Testis (tissue), 2 donors: ENCODE measurements at regions not wholly inside any gene's neighbourhood (a gene's known extent, or its start where the extent isn't known, plus 50 kb on each side); places are given as distances from the start of the nearest gene placed in this dataset.

Source experiments
- DNase-seq: peaks from one replicate; pipeline ENCODE4 v3.0.0-alpha.2; 2019
- H3K27ac ChIP-seq, 2 donors: fragments of 200-600 bp; sonication (generic); one replicate each; pipeline ENCODE4 v1.5.1; 2019
- H3K27me3 ChIP-seq: fragments of 200-600 bp; sonication (generic); one replicate; pipeline ENCODE4 v1.5.1; 2019
- H3K36me3 ChIP-seq: fragments of 200-600 bp; sonication (generic); one replicate; pipeline ENCODE4 v1.5.1; 2017; ENCODE audit warnings: low read depth; ENCODE audit errors: missing control alignments
- H3K4me1 ChIP-seq: fragments of 200-600 bp; sonication (generic); one replicate; pipeline ENCODE4 v1.5.1; 2019
- H3K4me3 ChIP-seq, 2 donors: fragments of 200-600 bp; sonication (generic); one replicate each; pipeline ENCODE4 v1.5.1; 2017 to 2019
- H3K9me3 ChIP-seq: fragments of 200-600 bp; sonication (generic); one replicate; pipeline ENCODE4 v1.5.1; 2017
- POLR2A ChIP-seq: fragments of 450-650 bp; IDR thresholded peaks from one replicate; pipeline ENCODE4 v1.6.1; 2017; ENCODE audit warnings: antibody characterized with exemption, mild to moderate bottlenecking, moderate library complexity
- WGBS, 2 donors: methylation state at CpG; one replicate each; pipeline ENCODE4 v1.1.5; 2018; 5-methylcytosine and 5-hydroxymethylcytosine counted together
- intact Hi-C: fragments of 100-400 bp; cut with DNase I; formaldehyde crosslinking; loops from one replicate; pipeline ENCODE4 v1.15.1; 2023; ENCODE audit warnings: low total_unique reads
- TF ChIP-seq, protein P1 (sequence below), 3 experiments: fragments of 450-650 bp in 2 of 3; fragments of 200-600 bp in 1 of 3; sonication (generic) in 1 of 3; IDR thresholded peaks; one replicate each; pipeline ENCODE4 v1.5.1; 2016 to 2019; ENCODE audit warnings: antibody characterized with exemption in 3 of 3, mild to moderate bottlenecking in 2 of 3, moderate library complexity in 1 of 3

DNA sequence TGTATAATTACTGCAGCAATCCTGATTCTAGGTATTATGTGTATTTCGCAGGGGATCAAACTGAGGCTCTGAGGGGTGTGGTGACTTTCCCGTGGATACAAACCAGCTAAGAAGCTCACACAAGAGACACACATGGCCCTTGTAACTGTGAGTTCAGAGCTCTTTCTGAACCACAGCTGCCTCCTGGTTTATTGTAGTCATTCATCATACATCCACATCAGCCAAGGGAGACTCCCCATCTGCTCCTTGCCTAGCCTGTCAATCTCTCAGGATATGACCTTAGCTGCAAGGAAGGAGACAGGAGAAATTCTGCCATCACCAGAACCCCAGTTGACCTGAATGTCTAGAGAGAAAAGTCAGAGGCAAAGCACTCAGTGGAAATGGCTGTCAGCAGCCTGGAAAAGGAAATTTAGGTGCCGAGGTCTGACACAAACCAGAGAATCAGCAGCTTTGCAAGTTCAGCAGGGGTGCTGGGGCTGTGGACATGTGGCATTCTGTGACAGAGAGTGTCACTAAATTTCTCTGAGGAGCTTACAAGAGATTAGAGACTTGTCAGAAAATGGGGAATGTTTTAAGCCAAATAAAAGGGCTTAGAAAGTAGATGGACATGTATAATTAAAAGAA lies 209.5 kb downstream of the AASDHPPT start:
- H3K27me3 ChIP-seq, result no peaks in the 10 kb centered on the region
- TF ChIP-seq, protein P1, sequence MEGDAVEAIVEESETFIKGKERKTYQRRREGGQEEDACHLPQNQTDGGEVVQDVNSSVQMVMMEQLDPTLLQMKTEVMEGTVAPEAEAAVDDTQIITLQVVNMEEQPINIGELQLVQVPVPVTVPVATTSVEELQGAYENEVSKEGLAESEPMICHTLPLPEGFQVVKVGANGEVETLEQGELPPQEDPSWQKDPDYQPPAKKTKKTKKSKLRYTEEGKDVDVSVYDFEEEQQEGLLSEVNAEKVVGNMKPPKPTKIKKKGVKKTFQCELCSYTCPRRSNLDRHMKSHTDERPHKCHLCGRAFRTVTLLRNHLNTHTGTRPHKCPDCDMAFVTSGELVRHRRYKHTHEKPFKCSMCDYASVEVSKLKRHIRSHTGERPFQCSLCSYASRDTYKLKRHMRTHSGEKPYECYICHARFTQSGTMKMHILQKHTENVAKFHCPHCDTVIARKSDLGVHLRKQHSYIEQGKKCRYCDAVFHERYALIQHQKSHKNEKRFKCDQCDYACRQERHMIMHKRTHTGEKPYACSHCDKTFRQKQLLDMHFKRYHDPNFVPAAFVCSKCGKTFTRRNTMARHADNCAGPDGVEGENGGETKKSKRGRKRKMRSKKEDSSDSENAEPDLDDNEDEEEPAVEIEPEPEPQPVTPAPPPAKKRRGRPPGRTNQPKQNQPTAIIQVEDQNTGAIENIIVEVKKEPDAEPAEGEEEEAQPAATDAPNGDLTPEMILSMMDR (IDR thresholded peaks at IDR 0.05), result no peak
- no peak for TF ChIP-seq POLR2A
- H3K27ac ChIP-seq, result no peak overlapping the region
- no peak overlapping the region for H3K4me3 ChIP-seq
- WGBS, 2 donors, result 74 to 84% methylated on average over 3 of the region's 3 CpGs
- H3K36me3 ChIP-seq, result no peaks in the 10 kb centered on the region
- H3K4me1 ChIP-seq, result no peaks in the 10 kb centered on the region
- no peak for DNase-seq
- H3K9me3 ChIP-seq, result no peaks in the 10 kb centered on the region
- intact Hi-C loops, result no loop called here

DNA sequence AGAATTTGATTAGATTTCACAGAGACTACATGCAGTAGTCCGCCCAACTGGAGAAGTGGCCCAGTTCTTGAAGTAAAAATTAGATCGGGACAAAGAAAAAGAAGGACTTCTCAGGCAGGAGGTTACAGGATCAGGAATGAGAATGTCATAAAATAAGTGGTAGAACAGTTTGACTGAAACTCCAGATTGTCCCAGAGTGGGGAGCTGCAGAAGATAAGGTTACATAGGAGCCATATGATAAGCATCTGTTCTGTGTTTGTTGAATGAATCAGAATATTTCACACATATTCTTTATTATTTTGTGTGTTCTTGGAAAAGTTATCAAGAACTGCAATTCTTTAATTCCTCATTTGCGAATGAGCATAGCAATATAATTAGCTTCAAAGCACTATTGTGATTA lies 210.6 kb downstream of the AASDHPPT start:
- Histone ChIP-seq H3K27ac (no peak overlapping the region), H3K4me1 (no peaks in the 10 kb centered on the region), H3K27me3 (no peaks in the 10 kb centered on the region), H3K9me3 (no peaks in the 10 kb centered on the region), H3K36me3 (no peaks in the 10 kb centered on the region), H3K4me3 (no peak overlapping the region)
- no peak for DNase-seq
- intact Hi-C loops, result no loop called here
- TF ChIP-seq, protein P1 (IDR thresholded peaks at IDR 0.05), result no peak
- no peak for TF ChIP-seq POLR2A
- WGBS, 2 donors, result 90% methylated on average over 3 of the region's 3 CpGs

DNA sequence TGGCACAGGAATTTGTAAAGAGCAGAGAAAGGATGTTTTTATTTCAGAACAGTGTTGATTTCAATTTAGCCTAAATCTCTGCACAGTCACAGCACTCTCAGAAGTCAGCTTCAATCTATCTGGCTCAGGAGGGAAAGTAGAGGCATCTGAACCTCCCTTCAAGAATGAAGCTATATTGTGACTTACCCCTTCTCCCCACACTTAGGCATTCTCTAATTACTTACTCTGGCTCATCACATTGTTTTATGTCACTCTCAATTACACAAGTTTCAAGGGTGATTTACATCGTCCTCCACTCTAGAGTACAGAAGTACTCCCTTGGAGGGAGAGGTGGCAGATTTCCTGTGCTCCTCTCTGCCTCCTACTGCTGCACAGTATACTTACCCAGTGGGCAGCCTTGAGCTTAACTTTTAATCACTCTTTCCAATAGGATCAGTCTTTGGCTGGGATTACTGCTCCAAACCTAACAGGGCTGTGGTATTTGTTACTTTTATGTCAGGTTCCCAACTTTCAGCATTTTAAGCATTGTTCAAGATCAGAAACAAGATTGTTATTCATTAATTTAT lies 211.4 kb downstream of the AASDHPPT start:
- Histone ChIP-seq H3K9me3 (no peaks in the 10 kb centered on the region), H3K36me3 (no peaks in the 10 kb centered on the region), H3K4me3 (no peak overlapping the region), H3K27ac (no peak overlapping the region), H3K4me1 (no peaks in the 10 kb centered on the region), H3K27me3 (no peaks in the 10 kb centered on the region)
- TF ChIP-seq, protein P1 (IDR thresholded peaks at IDR 0.05), result no peak
- no peak for TF ChIP-seq POLR2A
- intact Hi-C loops, result no loop called here
- DNase-seq, result no peak
- WGBS, 2 donors, result 53 to 79% methylated on average over 1 of the region's 1 CpG

DNA sequence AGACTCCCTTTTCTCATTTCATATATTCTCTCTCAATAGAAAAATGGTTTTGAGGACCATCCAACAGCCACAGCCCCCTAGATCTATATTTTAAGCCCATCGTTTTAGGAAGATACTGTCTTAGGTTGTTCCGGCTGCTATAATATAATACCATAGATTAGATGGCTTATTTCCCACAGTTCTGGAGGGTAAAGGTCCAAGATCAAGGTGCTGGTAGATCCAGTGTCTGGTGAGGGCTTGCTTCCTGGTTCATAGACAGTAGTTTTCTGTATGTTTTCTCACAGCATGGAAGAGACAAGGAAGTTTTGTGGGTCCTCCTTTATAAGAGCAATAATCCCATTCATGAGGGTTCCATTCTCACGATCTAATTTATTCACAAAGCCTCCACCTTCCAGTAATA lies 215.1 kb downstream of the AASDHPPT start:
- Histone ChIP-seq H3K36me3 (no peaks in the 10 kb centered on the region), H3K27me3 (no peaks in the 10 kb centered on the region), H3K27ac (no peak overlapping the region), H3K9me3 (no peaks in the 10 kb centered on the region), H3K4me1 (no peaks in the 10 kb centered on the region), H3K4me3 (no peak overlapping the region)
- 86 to 90% methylated on average over 3 of the region's 3 CpGs for WGBS, 2 donors
- no peak for DNase-seq
- intact Hi-C loops, result no loop called here
- TF ChIP-seq, protein P1 (IDR thresholded peaks at IDR 0.05), result no peak
- TF ChIP-seq POLR2A, result no peak

DNA sequence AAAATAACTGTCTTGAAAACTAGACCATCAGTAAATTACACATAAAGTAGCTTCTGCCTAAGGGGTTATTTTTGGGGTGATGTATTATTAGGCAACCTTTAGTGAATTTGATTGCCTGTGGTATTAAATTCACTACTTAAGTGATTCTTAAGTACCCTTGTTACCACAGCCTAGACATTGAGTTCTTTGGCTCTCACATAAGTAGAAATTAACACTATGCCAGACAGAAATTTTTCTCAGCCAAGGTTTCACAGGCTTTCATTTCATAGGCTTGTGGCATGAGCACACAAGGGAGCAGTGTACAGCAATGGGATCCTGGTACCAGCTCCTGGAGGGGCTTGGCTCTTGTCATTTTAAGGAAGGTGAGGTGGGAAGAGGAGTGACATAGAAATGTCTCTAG lies 218.5 kb downstream of the AASDHPPT start:
- Histone ChIP-seq H3K27ac (no peak overlapping the region), H3K4me1 (no peaks in the 10 kb centered on the region), H3K4me3 (no peak overlapping the region), H3K36me3 (no peaks in the 10 kb centered on the region), H3K27me3 (no peaks in the 10 kb centered on the region), H3K9me3 (no peaks in the 10 kb centered on the region)
- intact Hi-C loops, result no loop called here
- TF ChIP-seq POLR2A, result no peak
- TF ChIP-seq, protein P1 (IDR thresholded peaks at IDR 0.05), result no peak
- DNase-seq, result no peak
